Breast epithelium (tissue), 3 donors: ENCODE measurements at regions not wholly inside any gene's neighbourhood (a gene's known extent, or its start where the extent isn't known, plus 50 kb on each side); places are given as distances from the start of the nearest gene placed in this dataset.

ENCODE experiments used
- CTCF ChIP-seq, 3 donors: fragments of 450-650 bp; IDR thresholded peaks; one replicate each; pipeline ENCODE4 v1.5.1; 2016 to 2017; ENCODE audit warnings: antibody characterized with exemption in 3 of 3, mild to moderate bottlenecking in 3 of 3, moderate library complexity in 3 of 3
- POLR2A ChIP-seq: fragments of 450-650 bp; IDR thresholded peaks from one replicate; pipeline ENCODE4 v1.6.1; 2016; ENCODE audit warnings: antibody characterized with exemption, mild to moderate bottlenecking, moderate library complexity

- no peak for TF ChIP-seq POLR2A
- no peak for TF ChIP-seq CTCF (IDR thresholded peaks at IDR 0.05)
Observed at GRCh38 chr1:199482426-199482825, 545.1 kb upstream of the NR5A2 start.
